ENCODE measurements at regions not wholly inside any gene's neighbourhood (a gene's known extent, or its start where the extent isn't known, plus 50 kb on each side); places are given as distances from the start of the nearest gene placed in this dataset.
"Not testable (repeated sequence)": the region's sequence is repeated elsewhere in the genome, so short reads cannot be mapped to it uniquely, and the experiment has no call there.

DNA sequence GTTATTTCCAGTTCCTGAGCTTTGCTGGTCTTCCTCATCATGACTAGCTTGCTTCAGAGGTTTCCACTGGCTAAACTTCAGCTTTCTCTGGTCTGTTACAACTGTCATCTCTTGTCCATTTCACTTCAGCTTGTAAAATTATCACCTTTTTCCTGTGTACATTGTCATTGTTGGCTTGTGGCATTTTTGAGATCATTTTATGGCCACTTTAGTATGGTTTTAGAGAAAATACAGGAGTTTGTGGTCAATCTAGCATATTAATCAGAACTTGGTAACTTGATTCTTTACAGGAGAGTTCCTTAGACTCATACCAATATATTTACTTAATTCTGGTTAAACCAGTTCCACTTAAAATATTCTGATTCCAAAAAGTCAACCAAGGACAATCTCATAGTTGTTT is 235.9 kb upstream of the KITLG start:
- DNase-seq (ENCODE audit: low spot score) = no peak

DNA sequence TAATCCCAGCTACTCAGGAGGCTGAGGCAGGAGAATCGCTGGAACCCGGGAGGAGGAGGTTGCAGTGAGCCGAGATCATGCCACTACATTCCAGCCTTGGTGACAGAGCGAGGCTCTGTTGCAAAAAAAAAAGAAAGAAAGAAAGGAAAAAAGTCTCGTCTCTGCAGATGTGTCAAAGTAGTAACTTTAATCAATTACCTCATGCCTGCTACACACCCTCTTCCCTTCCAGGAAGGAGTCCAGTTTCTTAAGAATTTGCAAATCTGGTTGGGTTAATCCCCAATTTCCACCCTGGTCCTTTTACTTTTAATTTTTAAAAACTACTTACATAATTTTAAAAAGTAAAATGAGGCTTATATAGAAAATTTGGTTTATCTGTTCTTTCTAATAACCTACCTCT is 234.5 kb upstream of the KITLG start:
- DNase-seq (ENCODE audit: low spot score) = no peak

DNA sequence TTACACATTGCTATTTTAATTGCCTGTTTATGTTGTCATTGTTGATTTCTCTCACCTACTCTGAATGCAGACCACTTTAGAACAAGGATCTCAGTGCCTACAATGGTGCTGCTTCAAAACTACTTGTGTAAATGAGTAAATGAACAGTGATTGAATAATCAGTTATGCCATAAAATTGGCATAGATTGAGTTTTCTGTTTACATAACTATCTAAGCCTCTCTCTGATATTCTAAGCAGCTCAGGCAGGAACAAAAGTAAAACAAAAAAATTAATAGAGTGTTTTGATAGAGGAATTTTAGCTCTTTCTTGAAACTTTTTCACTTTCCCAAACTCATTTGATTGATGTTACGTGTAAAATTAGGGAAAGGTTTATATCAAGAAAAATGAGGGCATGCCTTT is 232.3 kb upstream of the KITLG start:
- no peak for DNase-seq (ENCODE audit: low spot score)

DNA sequence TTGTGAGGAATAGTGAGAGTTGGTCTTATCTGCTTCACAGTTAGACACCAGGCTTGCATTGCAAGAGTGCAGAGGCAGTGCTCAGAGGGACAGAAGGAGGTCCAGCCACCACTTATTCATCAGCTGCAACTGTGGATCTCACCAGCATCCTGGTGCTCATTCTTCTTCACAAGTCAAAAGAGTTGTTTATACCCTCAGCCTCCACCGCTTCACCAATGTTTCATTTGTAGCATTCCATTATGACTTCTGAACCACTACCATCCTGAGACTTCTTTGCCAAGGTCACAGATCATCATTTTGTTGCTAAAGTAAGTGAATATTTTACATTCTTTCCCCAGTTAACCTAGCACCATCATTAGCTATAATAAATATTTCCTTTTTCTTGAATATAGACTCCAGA is 230.5 kb upstream of the KITLG start:
- DNase-seq (ENCODE audit: low spot score) = no peak

DNA sequence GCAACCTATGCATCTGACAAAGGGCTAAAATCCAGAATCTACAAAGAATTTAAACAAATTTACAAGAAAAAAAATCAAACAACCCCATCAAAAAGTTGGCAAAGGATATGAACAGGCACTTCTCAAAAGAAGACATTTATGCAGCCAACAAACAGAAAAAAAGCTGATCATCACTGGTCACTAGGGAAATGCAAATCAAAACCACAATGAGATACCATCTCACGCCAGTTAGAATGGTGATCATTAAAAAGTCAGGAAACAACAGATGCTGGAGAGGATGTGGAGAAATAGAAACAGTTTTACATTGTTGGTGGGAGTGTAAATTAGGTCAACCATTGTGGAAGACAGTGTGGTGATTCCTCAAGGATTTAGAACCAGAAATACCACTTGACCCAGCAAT is 229.6 kb upstream of the KITLG start:
- not testable (repeated sequence) for DNase-seq (ENCODE audit: low spot score)

DNA sequence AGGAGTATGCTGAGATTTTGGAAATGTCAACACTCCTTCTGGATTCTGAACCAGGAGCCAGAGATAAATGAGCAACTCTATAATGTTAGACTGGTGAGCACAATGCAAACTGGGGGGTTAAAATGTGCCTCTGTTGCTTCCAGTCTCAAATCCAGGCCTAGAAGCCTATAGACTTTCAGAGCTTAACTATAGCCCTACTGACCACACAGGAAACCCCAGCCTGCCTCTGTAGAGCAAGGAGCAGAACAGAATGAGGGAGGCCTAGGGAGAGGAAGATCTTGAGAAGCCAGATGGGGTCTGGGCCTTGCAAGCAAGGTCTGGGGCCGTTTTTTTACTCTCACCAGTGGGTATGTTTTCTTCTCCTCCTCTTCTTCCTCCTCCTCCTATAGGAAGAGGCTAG is 225.4 kb upstream of the KITLG start:
- no peak for DNase-seq (ENCODE audit: low spot score)

DNA sequence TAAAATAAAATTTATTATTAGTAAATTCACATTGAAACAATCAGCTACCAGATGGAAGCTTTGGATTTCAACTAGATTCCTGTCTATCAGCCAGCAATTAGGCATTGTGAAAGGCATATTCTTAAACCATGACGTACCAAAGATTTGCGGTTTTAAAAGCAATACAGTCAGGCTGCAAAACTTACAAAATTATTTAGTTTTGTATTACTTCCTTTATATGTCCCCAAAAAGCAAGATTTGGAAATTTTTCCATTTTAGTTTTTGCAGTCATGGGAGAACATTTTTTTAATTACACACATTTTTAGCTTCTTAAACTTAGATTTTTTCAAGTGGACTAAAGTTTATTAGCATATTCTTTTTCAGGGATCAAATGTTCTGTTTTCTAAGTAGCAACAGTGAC is 225.0 kb upstream of the KITLG start:
- no peak for DNase-seq (ENCODE audit: low spot score)

DNA sequence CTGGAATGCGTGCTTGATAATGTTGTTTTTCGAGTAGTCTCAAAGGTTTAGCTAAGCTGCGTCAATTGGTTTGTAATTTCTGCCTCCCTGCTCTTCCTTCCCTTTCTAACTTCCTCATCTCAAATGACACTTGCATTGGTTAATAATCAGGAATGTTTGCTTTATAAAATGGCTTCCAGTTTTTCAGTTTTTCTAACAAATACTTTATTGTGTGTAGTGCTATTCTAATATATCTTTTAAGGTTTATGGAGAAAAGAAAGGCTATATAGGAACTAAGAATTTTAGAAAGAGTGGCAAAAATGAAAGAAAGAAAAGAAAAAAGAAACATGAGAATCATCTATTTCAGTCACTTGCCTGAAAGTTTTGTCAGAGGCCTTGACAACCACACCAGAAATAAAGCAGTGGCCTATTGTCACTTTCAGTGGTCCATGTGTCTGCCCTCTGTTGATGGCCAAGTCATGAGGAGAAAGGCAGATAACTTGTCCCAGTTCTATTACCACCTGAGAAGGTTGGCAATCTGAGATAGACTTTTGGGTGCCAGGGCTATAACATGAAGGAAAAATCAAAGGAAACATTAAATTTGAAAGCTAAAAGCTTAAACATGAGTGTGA is 221.9 kb upstream of the KITLG start:
- DNase-seq (ENCODE audit: low spot score) = no peak

DNA sequence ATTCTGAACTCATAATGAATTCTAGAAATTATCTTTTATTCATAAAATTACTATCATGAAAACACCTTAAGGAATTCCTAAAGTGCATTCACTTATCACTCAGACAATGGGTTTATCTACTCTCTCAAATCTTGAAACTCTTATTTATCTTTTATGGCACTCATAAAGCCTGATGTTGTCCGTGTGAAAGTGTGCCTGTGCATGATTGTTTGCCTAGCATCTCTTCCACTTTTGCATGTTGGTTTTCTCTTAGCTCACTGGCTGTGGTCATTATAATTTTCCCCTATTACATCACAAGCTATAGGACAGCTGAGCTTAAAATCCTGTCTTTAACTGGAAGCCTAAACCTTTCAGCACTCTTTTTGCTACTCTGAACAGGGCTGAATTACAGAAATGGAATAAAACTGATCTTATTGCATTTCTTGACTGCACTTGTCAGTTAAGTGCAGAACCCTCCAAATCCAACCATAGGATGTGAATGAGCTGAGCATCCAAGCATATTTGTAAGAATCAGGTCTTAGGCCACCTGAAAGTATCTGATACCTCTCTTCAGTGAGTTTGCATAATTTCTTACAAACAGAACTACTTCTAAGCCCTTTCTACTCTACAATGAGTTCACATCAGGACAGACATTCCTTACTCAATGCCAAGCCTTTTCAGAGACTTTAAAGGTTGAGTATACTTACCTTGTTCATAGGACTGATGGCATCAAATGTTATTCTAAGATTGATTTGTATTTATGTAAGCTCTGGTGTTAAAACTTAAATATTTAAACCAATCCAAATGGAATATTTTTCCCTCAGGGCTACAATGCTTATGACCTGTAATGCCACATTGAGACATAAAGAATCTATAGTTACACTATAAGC is 221.2 kb upstream of the KITLG start:
- DNase-seq (ENCODE audit: low spot score) = no peak

DNA sequence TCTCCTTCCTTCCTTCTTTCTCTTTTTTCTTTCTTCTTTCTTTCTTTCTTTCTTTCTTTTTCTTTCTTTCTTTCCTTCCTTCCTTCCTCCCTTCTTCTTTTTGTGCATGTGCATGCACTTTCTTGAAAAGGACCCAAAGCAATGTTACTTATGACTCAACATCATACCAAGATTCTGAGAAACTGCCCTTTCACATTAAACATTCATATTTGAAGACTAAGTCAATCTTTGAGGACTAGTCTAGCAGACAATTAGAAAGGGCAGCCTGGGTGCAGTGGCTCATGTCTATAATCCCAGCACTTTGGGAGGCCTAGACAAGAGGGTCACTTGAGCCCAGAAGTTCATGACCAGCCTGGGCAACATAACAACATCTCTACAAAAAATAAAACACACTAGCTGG is 212.8 kb upstream of the KITLG start:
- DNase-seq (ENCODE audit: low spot score) = no peak

DNA sequence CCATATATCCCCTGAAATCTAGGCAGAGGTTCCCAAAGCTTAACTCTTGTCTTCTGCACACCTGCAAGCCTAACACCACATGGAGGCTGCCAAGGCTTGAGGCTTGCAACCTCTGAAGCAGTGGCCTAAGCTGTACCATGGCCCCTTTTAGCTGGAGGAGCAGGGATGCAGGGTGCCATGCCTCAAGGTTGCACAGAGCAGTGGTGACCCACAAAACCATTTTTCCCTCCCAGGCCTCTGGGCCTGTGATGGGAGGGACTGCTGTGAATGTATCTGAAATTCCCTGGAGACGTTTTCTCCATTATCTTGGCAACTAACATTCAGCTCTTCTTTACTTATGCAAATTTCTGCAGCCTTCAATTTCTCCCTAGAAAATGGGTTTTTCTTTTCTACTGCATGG is 210.0 kb upstream of the KITLG start:
- no peak for DNase-seq (ENCODE audit: low spot score)

DNA sequence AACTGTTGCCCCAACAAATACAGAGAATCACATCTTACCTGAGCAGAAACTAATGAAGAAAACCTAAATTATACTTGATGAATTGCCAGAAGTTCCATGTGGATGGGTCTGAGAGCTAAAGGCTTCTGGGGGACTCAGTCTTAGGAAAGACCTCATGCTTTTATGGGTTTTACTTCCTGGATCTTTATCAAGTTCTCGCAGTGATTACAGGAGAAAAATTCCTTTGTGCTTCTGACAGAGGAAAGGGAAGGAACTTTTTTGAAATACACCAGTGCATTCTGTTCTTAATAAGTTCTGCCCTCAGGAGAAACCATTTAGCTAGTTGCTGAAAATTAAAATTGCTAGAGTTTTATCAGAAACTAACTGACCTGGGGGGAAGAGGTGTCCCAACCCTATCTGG is 203.9 kb upstream of the KITLG start:
- DNase-seq (ENCODE audit: low spot score) = no peak

DNA sequence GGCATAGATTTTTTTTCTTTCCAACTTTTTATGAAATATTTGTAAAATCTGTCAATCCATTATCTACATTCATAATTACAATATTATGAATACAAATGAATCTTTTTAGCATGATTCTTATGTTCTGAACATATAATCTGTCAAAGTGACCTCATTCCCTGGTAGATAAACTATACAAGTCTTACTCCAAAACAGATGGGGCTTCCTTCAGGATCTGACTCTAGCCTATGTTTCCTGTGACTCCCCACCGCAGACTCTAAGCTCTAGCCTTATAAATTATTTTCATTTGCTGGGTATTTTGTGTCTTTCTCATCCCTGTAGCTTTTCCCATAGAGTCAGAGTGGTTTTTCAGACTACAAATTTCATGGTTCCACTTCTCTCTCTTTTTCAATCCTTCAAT is 202.1 kb upstream of the KITLG start:
- DNase-seq (ENCODE audit: low spot score) = no peak

DNA sequence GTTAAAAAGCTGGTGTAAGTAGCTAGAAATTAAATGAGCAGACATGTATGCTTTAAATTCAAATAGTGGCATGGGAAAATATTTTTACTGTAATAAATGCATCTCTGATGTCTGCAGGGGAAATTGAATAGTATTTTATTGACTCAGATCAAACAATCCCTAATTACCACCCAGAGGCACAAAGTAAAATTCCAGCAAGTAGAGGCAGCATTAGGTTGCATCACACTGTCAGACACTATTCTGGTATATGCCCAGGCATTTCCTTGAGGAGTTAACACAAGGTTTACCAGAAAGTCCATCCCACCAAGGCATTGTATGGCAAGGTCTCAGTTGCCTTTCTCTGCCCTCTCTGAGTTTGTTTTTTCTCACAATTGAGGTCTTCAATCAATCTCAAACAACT is 201.6 kb upstream of the KITLG start:
- DNase-seq (ENCODE audit: low spot score) = no peak

DNA sequence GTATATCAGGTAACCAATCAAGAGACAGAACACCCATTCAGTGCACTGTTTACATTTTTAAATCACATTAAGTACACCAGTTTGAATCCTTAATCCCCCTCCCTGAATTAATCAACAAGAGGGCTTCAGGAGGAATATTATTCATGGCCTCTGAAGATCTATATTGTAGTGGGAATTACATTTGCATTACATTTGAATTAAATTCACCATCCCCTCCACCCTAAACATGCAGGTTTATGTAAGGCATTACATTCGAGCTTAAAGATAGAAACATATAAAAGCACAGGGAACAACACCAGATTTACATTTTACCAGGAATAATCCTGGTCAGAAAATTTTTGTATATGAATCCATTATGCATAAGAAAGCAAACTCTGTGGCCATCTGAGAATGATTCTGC is 197.8 kb upstream of the KITLG start:
- DNase-seq (ENCODE audit: low spot score) = no peak

DNA sequence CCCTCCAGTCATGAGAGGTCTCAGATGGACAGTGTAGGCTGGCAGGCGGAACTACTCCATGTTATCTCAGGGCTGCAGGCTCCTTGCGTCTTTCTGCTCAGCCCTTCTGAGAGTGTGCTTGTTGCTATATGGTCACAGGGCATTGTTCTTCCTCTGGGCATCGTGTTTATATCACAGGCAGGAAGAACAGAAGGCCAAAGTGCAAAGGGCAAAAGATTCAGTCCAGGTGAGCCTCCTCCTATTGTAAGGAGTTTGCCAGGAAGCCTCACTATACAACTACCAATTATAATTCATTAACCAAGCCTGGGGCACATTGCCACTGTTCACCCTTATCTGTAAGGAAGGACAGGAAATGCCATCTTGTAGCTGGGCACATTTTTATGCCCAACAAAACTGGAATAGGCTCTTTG is 195.5 kb upstream of the KITLG start:
- DNase-seq (ENCODE audit: low spot score) = no peak

DNA sequence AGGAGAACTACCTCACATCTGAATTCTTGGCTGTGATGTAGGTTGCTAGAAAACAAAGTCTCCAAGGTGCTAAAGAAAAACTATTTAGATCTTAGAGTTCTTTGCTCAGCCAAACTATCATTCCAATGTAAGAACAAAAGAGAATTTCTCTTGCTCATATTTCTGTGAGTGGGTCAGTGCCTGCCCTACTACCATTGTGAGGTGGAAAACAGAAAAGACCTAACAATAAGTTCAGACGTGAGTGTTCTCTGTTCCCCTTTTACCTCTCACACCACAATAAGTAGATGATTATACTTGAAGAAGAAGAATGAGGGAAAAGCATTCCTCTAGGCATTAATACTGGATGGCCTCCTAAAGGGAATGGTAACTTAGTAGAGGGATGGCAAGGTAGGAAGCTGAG is 187.4 kb upstream of the KITLG start:
- no peak for DNase-seq (ENCODE audit: low spot score)

DNA sequence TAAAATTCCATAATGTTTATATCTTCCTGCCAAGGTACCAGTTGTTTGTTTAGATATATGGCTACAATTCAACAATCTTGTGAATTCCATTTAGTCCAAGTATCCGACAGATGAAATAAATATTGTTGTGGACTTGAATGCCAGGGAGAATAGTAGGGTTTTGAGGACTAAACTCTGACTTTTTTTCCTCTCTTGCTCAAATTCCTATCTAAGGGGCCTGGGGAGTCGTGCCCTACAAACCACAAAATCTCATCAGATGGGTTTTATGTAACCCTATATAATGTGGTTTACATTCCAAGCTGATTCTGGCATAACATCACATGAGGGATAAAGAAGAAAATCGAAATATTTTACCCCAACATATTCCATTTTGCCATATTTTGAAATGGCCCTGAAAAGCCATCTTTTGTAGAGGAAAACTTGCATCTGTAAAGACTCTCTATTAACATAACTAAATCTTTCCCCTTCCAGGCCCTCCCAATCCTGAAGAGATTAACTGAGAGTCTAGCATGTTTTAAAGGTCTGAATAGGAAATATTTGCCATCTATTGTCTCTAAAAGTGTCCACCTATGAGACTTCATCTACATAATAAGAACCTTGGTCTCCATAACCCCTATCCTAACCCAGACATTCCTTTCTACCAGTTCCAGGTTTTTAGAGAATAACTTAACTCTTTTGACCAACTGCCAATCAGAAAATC is 184.7 kb upstream of the KITLG start:
- DNase-seq (ENCODE audit: low spot score) = no peak

DNA sequence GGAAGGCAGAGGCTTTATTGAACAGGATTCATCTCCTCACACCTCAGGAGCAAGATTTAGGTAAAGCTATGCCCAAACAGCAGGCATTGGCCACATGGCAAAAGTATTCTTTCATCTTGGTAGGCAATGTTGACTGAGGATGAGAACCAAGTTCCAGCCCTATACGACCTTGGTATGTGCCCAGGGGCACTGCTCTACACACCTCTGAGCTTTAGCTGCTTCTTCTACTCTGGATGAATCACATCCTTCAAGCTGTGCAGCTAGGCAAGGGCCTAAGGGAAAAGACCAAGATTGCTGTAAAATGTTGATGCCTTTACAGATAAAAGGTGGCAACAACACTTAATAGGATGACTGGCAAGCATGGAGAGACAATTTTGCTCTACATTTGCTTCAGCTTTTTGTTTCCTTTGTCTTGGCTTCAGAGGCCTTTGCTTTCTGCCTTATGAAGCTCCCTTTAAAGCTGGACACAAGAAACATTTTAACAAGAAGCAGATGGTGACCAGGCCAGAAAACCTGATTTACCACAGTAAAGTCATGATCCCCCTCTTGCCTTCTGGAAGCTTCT is 183.3 kb upstream of the KITLG start:
- no peak for DNase-seq (ENCODE audit: low spot score)

DNA sequence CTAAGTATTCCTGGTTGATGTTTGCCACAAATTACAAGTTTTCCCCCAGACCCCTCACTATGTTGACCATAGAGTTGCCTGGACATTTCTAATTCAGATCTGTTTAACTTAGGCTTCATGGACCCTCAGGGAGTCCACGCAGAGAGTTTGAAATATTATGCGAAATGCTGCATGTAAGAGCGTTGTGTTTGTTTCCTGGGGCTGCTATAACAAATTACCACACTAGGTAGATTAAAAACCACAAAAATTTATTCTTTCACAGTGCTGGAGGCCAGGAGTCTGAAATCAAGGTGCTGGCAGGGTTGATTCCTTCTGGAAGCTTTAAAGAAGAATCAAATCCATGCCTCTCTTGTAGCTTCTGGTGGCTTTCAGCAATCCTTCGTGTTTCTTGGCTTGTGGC is 177.9 kb upstream of the KITLG start:
- DNase-seq (ENCODE audit: low spot score) = no peak

DNA sequence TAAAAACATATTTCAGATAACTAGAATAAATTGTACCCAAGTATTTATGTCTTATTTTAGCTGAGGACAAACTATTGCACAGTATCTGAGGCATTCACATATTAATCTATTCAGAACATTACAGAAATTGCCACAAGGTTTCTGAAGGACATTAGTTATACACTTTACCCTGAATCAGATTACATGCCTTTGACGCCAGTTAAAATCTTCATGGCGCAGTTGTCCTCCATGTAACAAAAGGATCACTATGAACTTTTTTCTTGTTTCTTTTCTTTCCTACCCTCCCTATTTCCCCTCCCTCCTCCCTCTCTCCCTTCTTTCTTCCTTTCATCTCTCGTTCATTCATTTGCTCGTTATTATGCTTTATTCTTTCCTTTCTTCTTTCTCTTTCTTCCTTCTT is 176.6 kb upstream of the KITLG start:
- DNase-seq (ENCODE audit: low spot score) = no peak

DNA sequence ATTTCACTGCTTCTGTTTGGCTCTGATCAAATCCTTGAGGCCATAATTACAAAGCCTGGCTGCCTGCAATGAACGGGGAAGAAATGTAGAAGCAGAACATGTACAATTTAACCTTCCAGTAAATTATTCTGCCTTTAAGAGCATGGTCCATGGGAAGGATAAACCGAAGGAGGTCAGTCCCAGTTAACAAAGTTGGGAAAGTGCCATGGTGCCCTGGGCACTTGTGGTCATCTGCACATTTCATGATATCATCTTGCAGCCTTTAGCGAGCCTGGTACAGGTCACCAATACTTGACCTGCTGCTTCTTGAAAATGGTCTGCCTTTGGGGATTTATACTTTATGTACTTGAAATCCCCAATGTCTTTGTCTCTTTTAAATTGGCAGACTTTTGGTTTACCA is 175.9 kb upstream of the KITLG start:
- DNase-seq (ENCODE audit: low spot score) = no peak

DNA sequence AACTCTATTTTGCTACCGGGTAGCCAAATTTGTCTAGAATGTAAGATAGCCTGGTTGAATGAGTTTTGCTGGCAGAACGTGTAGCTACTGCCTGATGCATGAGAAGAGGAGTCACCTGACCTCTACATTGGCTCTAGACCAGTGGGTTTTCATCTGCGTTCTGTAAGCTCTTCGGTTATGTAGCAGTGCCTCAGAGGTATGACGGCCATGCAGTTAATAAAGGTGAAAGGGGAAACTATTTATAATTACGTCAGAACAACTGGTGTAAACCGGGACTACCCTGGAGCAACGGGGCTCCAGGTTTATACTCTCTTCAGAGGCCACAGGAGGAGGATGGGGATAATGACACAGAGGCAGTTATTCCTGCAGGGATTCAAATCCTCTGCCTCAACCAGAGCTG is 173.4 kb upstream of the KITLG start:
- no peak for DNase-seq (ENCODE audit: low spot score)

Data from hematopoietic multipotent progenitor cell treated with erythropoietin and hydrocortisone succinate and interleukin-3 and kit ligand, for 17 days (in vitro differentiated cells).